IMR-90 (cell line): ENCODE measurements at regions not wholly inside any gene's neighbourhood (a gene's known extent, or its start where the extent isn't known, plus 50 kb on each side); places are given as distances from the start of the nearest gene placed in this dataset.

ENCODE experiments used
- BHLHE40 ChIP-seq: fragments of 150-350 bp; IDR thresholded peaks from 2 replicates; pipeline ENCODE4 v1.6.1; 2016; ENCODE audit warnings: mild to moderate bottlenecking, low read depth, low read length
- POLR2A ChIP-seq: IDR thresholded peaks from 2 replicates; pipeline ENCODE4 v1.6.1; 2012; ENCODE audit warnings: mild to moderate bottlenecking, low read depth, low read length
- RFX5 ChIP-seq: IDR thresholded peaks from 2 replicates; pipeline ENCODE4 v1.8.0; 2012; ENCODE audit warnings: low read depth, mild to moderate bottlenecking, low read length, moderate library complexity
- TF ChIP-seq, protein P1 (sequence below): conservative IDR thresholded peaks from 2 replicates; pipeline ENCODE4 v1.5.1; 2012; ENCODE audit warnings: mild to moderate bottlenecking, low read depth, low read length, improper control_type of control experiment

DNA sequence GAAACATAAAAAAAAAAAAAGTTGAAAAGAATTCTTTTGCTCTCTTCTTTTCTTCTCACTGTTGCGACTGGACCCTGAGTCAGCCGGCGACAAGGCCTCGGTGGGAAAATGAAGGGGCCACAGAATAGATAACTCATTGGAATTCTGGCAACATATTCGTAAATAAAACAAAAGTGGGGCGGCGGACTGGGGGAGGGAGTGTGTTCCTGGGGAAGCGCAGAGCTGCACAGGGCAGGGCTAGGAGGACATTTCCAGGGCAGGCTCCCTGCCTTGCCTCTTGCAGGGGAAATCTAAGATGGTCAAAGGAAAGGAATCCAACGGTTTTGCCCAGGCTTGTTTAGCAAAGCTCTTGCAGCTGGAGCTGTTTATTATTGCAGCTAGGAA is 1042.8 kb upstream of the NR2F2 start:
- no peak for TF ChIP-seq BHLHE40
- TF ChIP-seq, protein P1, sequence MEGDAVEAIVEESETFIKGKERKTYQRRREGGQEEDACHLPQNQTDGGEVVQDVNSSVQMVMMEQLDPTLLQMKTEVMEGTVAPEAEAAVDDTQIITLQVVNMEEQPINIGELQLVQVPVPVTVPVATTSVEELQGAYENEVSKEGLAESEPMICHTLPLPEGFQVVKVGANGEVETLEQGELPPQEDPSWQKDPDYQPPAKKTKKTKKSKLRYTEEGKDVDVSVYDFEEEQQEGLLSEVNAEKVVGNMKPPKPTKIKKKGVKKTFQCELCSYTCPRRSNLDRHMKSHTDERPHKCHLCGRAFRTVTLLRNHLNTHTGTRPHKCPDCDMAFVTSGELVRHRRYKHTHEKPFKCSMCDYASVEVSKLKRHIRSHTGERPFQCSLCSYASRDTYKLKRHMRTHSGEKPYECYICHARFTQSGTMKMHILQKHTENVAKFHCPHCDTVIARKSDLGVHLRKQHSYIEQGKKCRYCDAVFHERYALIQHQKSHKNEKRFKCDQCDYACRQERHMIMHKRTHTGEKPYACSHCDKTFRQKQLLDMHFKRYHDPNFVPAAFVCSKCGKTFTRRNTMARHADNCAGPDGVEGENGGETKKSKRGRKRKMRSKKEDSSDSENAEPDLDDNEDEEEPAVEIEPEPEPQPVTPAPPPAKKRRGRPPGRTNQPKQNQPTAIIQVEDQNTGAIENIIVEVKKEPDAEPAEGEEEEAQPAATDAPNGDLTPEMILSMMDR: no peak
- TF ChIP-seq RFX5: no peak
- TF ChIP-seq POLR2A: no peak
